HepG2 (cell line): ENCODE measurements at regions not wholly inside any gene's neighbourhood (a gene's known extent, or its start where the extent isn't known, plus 50 kb on each side); places are given as distances from the start of the nearest gene placed in this dataset.

Experiments used
- ATAC-seq: fragments of 200-7000 bp; cut with Tn5 transposase; 3 replicates; pipeline ENCODE4 v1.9.1; 2020; ENCODE audit warnings: mild to moderate bottlenecking, moderate library complexity
- BruUV-seq: library from RNA; stranded (reverse); fragments of 400-500 nt; replicated peaks from 2 replicates; lab custom pipeline; 2021; lab: Mats Ljungman, UMichigan
- CTCF ChIA-PET: fragments of 300-600 bp; formaldehyde crosslinking; extraction: SDS; loops from one replicate; lab custom pipeline; 2021; ENCODE audit warnings: low total read pairs, inconsistent platforms, low intra/inter-chr PET ratio; lab: Yijun Ruan, JAX
- POLR2A ChIA-PET: fragments of 350-600 bp; sonication (Branson Sonifier 250); formaldehyde crosslinking; loops from one replicate; lab custom pipeline; 2020; ENCODE audit warnings: antibody characterized with exemption, inconsistent platforms; lab: Yijun Ruan, JAX
- DNase-seq: peaks from one replicate; pipeline ENCODE4 v3.0.0-alpha.2; 2015; ENCODE audit warnings: low spot score
- FAIRE-seq: peaks from 3 replicates; lab custom pipeline; 2011; peaks lifted over from hg19 to GRCh38; lab: Jason Lieb, UNC
- H2AFZ ChIP-seq: one replicate; pipeline ENCODE4 v1.6.1; 2011; ENCODE audit warnings: low read length, inconsistent platforms
- H3K27ac ChIP-seq: fragments of 300-600 bp; 3 replicates; pipeline ENCODE4 v1.8.0; 2011; ENCODE audit warnings: mixed run types, mild to moderate bottlenecking, mixed read lengths, low read length, inconsistent platforms; ENCODE audit not compliant: insufficient read depth; ENCODE audit errors: extremely low read length
- H3K27me3 ChIP-seq, 2 experiments: fragments of 200-600 bp in 1 of 2; 2 replicates in 1 of 2; 3 replicates in 1 of 2; pipeline versions ENCODE4 v1.6.0 to v1.8.0; 2011; ENCODE audit warnings: low read length in 2 of 2, mild to moderate bottlenecking in 2 of 2, moderate library complexity in 2 of 2, inconsistent platforms in 1 of 2; ENCODE audit not compliant: insufficient read depth in 2 of 2, control insufficient read depth in 1 of 2
- H3K36me3 ChIP-seq, 2 experiments: fragments of 200-600 bp in 1 of 2; replicated peaks in 1 of 2; 2 replicates in 1 of 2; 3 replicates in 1 of 2; pipeline versions ENCODE4 v1.5.1 to v1.8.0; 2011; ENCODE audit warnings: low read length in 2 of 2, inconsistent platforms in 1 of 2; ENCODE audit not compliant: insufficient read depth in 2 of 2, control insufficient read depth in 1 of 2
- H3K4me1 ChIP-seq: 2 replicates; pipeline ENCODE4 v1.5.1; 2012; ENCODE audit warnings: low read length, inconsistent platforms; ENCODE audit not compliant: insufficient read depth
- H3K4me2 ChIP-seq: 2 replicates; pipeline ENCODE4 v1.6.0; 2011; ENCODE audit warnings: low read depth, low read length, inconsistent platforms
- H3K4me3 ChIP-seq, 3 experiments: fragments of 200-600 bp in 1 of 3; sonication (generic), shearing (Covaris generic) in 1 of 3; replicated peaks in 1 of 3; 2 replicates each; pipeline ENCODE4 v1.5.1; 2011 to 2016; ENCODE audit warnings: low read length in 3 of 3, inconsistent platforms in 2 of 3, low read depth in 2 of 3, mild to moderate bottlenecking in 2 of 3, control low read depth in 1 of 3, mixed read lengths in 1 of 3; ENCODE audit not compliant: insufficient read depth in 1 of 3
- H3K79me2 ChIP-seq: one replicate; pipeline ENCODE4 v1.6.1; 2011; ENCODE audit warnings: low read length, inconsistent platforms; ENCODE audit not compliant: insufficient read depth
- H3K9ac ChIP-seq: 2 replicates; pipeline ENCODE4 v1.6.0; 2011; ENCODE audit warnings: mild to moderate bottlenecking, low read depth, low read length, inconsistent platforms; ENCODE audit not compliant: insufficient read depth
- H3K9me3 ChIP-seq: 2 replicates; pipeline ENCODE4 v1.5.1; 2012; ENCODE audit warnings: mild to moderate bottlenecking, low read length
- H4K20me1 ChIP-seq: 2 replicates; pipeline ENCODE4 v1.6.0; 2011; ENCODE audit warnings: inconsistent platforms, mild to moderate bottlenecking, low read length, moderate library complexity; ENCODE audit not compliant: insufficient read depth
- HNRNPUL1 ChIP-seq: fragments of 200-400 bp; formaldehyde crosslinking; IDR thresholded peaks from 2 replicates; pipeline ENCODE4 v1.6.1; 2017; ENCODE audit warnings: low read depth, mild to moderate bottlenecking, low read length, moderate library complexity
- IKZF1 ChIP-seq: fragments of 450-650 bp; IDR thresholded peaks from 2 replicates; pipeline ENCODE4 v1.7.1; 2016
- MTF1 ChIP-seq: sonication (generic); formaldehyde crosslinking; IDR thresholded peaks from 2 replicates; pipeline ENCODE4 v1.5.0; 2020; ENCODE audit warnings: missing genetic modification reagents
- NFRKB ChIP-seq: fragments of 450-650 bp; IDR thresholded peaks from 2 replicates; pipeline ENCODE4 v1.6.1; 2017
- SP5 ChIP-seq: IDR thresholded peaks from 2 replicates; pipeline ENCODE4 v1.6.1; 2016; ENCODE audit warnings: low read depth, borderline replicate concordance
- ZFP41 ChIP-seq: sonication (generic); formaldehyde crosslinking; IDR thresholded peaks from 2 replicates; pipeline ENCODE4 v1.4.0; 2020; ENCODE audit warnings: mild to moderate bottlenecking, missing genetic modification reagents, borderline replicate concordance
- ZMYM2 ChIP-seq: sonication (generic); formaldehyde crosslinking; IDR thresholded peaks from 2 replicates; pipeline ENCODE4 v1.8.0; 2022; ENCODE audit warnings: mild to moderate bottlenecking, missing genetic modification reagents
- ZNF468 ChIP-seq: sonication (generic); formaldehyde crosslinking; IDR thresholded peaks from 2 replicates; pipeline ENCODE4 v1.8.0; 2022; ENCODE audit warnings: mild to moderate bottlenecking, moderate library complexity, missing genetic modification reagents
- ZNF83 ChIP-seq: sonication (generic); formaldehyde crosslinking; IDR thresholded peaks from 2 replicates; pipeline ENCODE4 v1.4.0; 2020; ENCODE audit warnings: missing genetic modification reagents, mild to moderate bottlenecking, borderline replicate concordance
- WGBS: methylation state at CpG from one replicate; pipeline ENCODE4 v1.1.6; 2017; ENCODE audit warnings: low lambda C conversion rate; 5-methylcytosine and 5-hydroxymethylcytosine counted together
- in situ Hi-C: cut with HindIII; loops from 2 replicates; pipeline ENCODE4 v1.10.0; 2017; ENCODE audit warnings: low pct_unique_long_range_greater_than_20kb; ENCODE audit not compliant: extremely low pct_ligation_motif_present
- intact Hi-C: fragments of 100-400 bp; cut with micrococcal nuclease; formaldehyde crosslinking; loops from one replicate; pipeline ENCODE4 v1.10.0; 2022; ENCODE audit not compliant: unreplicated experiment
- TF ChIP-seq, protein P1 (sequence below): sonication (generic); formaldehyde crosslinking; IDR thresholded peaks from 2 replicates; pipeline ENCODE4 v1.5.0; 2020; ENCODE audit warnings: missing genetic modification reagents
- TF ChIP-seq, protein P2 (sequence below): IDR thresholded peaks from 2 replicates; pipeline ENCODE4 v1.6.1; 2016; ENCODE audit warnings: missing genetic modification reagents, missing compliant biosample characterization

DNA sequence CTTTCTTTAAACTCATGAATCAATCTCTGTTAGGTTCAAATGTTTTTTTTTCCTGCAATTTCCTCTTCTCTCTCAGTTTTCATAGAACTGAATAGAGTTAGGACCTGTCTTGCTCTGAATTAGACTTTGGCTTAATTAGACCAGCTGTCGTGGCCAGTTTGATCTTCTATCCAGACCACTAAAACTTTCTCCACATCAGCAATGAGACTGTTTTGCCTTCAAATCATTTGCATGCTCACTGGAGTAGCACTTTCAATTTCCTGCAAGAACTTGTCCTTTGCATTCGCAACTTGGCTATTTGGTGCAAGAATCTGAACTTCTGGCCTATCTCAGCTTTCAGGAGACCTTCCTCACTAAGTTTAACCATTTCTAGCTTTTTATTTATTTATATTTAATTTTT, 2002.2 kb upstream of the PIK3C3 start:
- BruUV-seq: no TSS peak
- H3K4me1 ChIP-seq: no peaks in the 10 kb centered on the region
- H3K27ac ChIP-seq: no peak overlapping the region
- FAIRE-seq: no peak
- no peak overlapping the region for H3K4me2 ChIP-seq
- 4% methylated on average over 2 of the region's 2 CpGs for WGBS
- no peak for DNase-seq
- ChIA-PET POLR2A (no interaction called here), CTCF (no interaction called here)
- ATAC-seq: no peak
- H3K36me3 ChIP-seq: no peaks in the 10 kb centered on the region
- intact Hi-C loops (no loop called here), in situ Hi-C loops (no loop called here)
- no peaks in the 10 kb centered on the region for H3K79me2 ChIP-seq
- no peak for TF ChIP-seq ZNF83 (CRISPR knock-in tag)
- TF ChIP-seq ZNF468: no peak
- no peak for TF ChIP-seq ZFP41
- no peak for TF ChIP-seq MTF1 (CRISPR knock-in tag)
- TF ChIP-seq HNRNPUL1: no peak
- TF ChIP-seq, protein P1, sequence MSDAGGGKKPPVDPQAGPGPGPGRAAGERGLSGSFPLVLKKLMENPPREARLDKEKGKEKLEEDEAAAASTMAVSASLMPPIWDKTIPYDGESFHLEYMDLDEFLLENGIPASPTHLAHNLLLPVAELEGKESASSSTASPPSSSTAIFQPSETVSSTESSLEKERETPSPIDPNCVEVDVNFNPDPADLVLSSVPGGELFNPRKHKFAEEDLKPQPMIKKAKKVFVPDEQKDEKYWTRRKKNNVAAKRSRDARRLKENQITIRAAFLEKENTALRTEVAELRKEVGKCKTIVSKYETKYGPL: no peak
- TF ChIP-seq IKZF1: no peak
- TF ChIP-seq NFRKB: no peak
- TF ChIP-seq ZMYM2 (CRISPR knock-in tag): no peak
- TF ChIP-seq, protein P2, sequence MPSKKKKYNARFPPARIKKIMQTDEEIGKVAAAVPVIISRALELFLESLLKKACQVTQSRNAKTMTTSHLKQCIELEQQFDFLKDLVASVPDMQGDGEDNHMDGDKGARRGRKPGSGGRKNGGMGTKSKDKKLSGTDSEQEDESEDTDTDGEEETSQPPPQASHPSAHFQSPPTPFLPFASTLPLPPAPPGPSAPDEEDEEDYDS (CRISPR knock-in tag): no peak
- TF ChIP-seq SP5 (CRISPR knock-in tag): no peak
- no peaks in the 10 kb centered on the region for H4K20me1 ChIP-seq
- no peaks in the 10 kb centered on the region; a peak in 1 of 5 replicates for H3K27me3 ChIP-seq
- no peak overlapping the region for H2AFZ ChIP-seq
- no peaks in the 10 kb centered on the region for H3K9me3 ChIP-seq
- no peak overlapping the region for H3K4me3 ChIP-seq
- no peak overlapping the region for H3K9ac ChIP-seq
